Calu3 (cell line): ENCODE measurements at regions not wholly inside any gene's neighbourhood (a gene's known extent, or its start where the extent isn't known, plus 50 kb on each side); places are given as distances from the start of the nearest gene placed in this dataset.

Source experiments
- BruUV-seq: library from RNA; stranded (reverse); fragments of 400-500 nt; replicated peaks from 2 replicates; lab custom pipeline; 2021; lab: Mats Ljungman, UMichigan
- CTCF ChIA-PET: fragments of 300-600 bp; sonication (Branson Sonifier 250); formaldehyde crosslinking; loops from one replicate; lab custom pipeline; 2022; ENCODE audit warnings: antibody characterized with exemption; lab: Charles Lee
- DNase-seq: peaks from one replicate; pipeline ENCODE4 v3.0.0; 2022
- H3K27ac Mint-ChIP-seq: one replicate; pipeline ENCODE4 v1.8.0; 2022; ENCODE audit warnings: mixed read lengths; ENCODE audit not compliant: unreplicated experiment
- H3K27me3 Mint-ChIP-seq: one replicate; pipeline ENCODE4 v1.8.0; 2022; ENCODE audit warnings: mixed read lengths; ENCODE audit not compliant: unreplicated experiment
- H3K36me3 Mint-ChIP-seq: one replicate; pipeline ENCODE4 v1.8.0; 2022; ENCODE audit warnings: mild to moderate bottlenecking, moderate library complexity, mixed read lengths; ENCODE audit not compliant: insufficient read depth, unreplicated experiment
- H3K4me1 Mint-ChIP-seq: one replicate; pipeline ENCODE4 v1.8.0; 2022; ENCODE audit warnings: mild to moderate bottlenecking, low read depth, mixed read lengths; ENCODE audit not compliant: unreplicated experiment
- H3K4me3 Mint-ChIP-seq: one replicate; pipeline ENCODE4 v1.8.0; 2022; ENCODE audit warnings: mild to moderate bottlenecking, low read depth, moderate library complexity, mixed read lengths; ENCODE audit not compliant: unreplicated experiment
- H3K9me3 Mint-ChIP-seq: one replicate; pipeline ENCODE4 v1.8.0; 2022; ENCODE audit warnings: low read depth, mixed read lengths; ENCODE audit not compliant: unreplicated experiment
- CTCF ChIP-seq: fragments of 200-600 bp; IDR thresholded peaks from one replicate; pipeline ENCODE4 v1.8.0; 2022; ENCODE audit warnings: antibody characterized with exemption; ENCODE audit not compliant: unreplicated experiment
- intact Hi-C: fragments of 100-400 bp; cut with micrococcal nuclease; formaldehyde crosslinking; loops from one replicate; pipeline ENCODE4 v1.10.0; 2022; ENCODE audit not compliant: unreplicated experiment

- no peaks in the 10 kb centered on the region for H3K9me3 Mint-ChIP-seq
- H3K4me1 Mint-ChIP-seq, result no peaks in the 10 kb centered on the region
- TF ChIP-seq CTCF, result no peak
- intact Hi-C loops, result no loop called here
- CTCF ChIA-PET, result no interaction called here
- DNase-seq, result no peak
- H3K36me3 Mint-ChIP-seq, result no peaks in the 10 kb centered on the region
- H3K27ac Mint-ChIP-seq, result no peak overlapping the region
- H3K4me3 Mint-ChIP-seq, result no peak overlapping the region
- no TSS peak for BruUV-seq
- H3K27me3 Mint-ChIP-seq, result no peaks in the 10 kb centered on the region
Observed at GRCh38 chr5:40150896-40151295, 528.8 kb upstream of the PTGER4 start.

- intact Hi-C loops, result no loop called here
- Mint-ChIP-seq H3K4me1 (peaks cover 10% of the 10 kb centered on the region), H3K36me3 (no peaks in the 10 kb centered on the region), H3K4me3 (no peak overlapping the region), H3K9me3 (peaks cover 3% of the 10 kb centered on the region), H3K27ac (no peak overlapping the region), H3K27me3 (no peaks in the 10 kb centered on the region)
- no peak for DNase-seq
- no peak for TF ChIP-seq CTCF
- CTCF ChIA-PET, result no interaction called here
- BruUV-seq, result no TSS peak
Observed at GRCh38 chr5:40141896-40142295, 537.8 kb upstream of the PTGER4 start.

GRCh38 chr5:40141418-40141817 lies 538.3 kb upstream of the PTGER4 start:
- H3K4me1 Mint-ChIP-seq, result peaks cover 10% of the 10 kb centered on the region
- no peak for DNase-seq
- H3K36me3 Mint-ChIP-seq, result no peaks in the 10 kb centered on the region
- no peak for TF ChIP-seq CTCF
- CTCF ChIA-PET, result no interaction called here
- H3K27me3 Mint-ChIP-seq, result no peaks in the 10 kb centered on the region
- no TSS peak for BruUV-seq
- H3K4me3 Mint-ChIP-seq, result no peak overlapping the region
- intact Hi-C loops, result no loop called here
- H3K9me3 Mint-ChIP-seq, result peaks cover 3% of the 10 kb centered on the region
- H3K27ac Mint-ChIP-seq, result no peak overlapping the region

- no peak for TF ChIP-seq CTCF
- Mint-ChIP-seq H3K27ac (no peak overlapping the region), H3K36me3 (no peaks in the 10 kb centered on the region), H3K27me3 (no peaks in the 10 kb centered on the region), H3K9me3 (peaks cover 5% of the 10 kb centered on the region), H3K4me3 (no peak overlapping the region), H3K4me1 (peaks cover 10% of the 10 kb centered on the region)
- no peak for DNase-seq
- CTCF ChIA-PET, result no interaction called here
- BruUV-seq, result no TSS peak
- intact Hi-C loops, result no loop called here
Observed at GRCh38 chr5:40137223-40137622, 542.5 kb upstream of the PTGER4 start.
